Naive B cell (primary cell): ENCODE measurements at regions not wholly inside any gene's neighbourhood (a gene's known extent, or its start where the extent isn't known, plus 50 kb on each side); places are given as distances from the start of the nearest gene placed in this dataset.
"Not testable (repeated sequence)": the region's sequence is repeated elsewhere in the genome, so short reads cannot be mapped to it uniquely, and the experiment has no call there.

Source experiments
- ATAC-seq, 2 donors: fragments of 150-1000 bp; cut with Tn5 transposase; 2 replicates each; pipeline ENCODE4 v1.10.0; 2021; ENCODE audit warnings: low read depth in 2 of 2, mild to moderate bottlenecking in 2 of 2, moderate library complexity in 2 of 2
- DNase-seq: peaks from one replicate; pipeline ENCODE4 v3.0.0; 2022
- H3K27ac Mint-ChIP-seq, 6 donors: one replicate each; pipeline ENCODE4 v1.8.0; 2020 to 2022; ENCODE audit warnings: mild to moderate bottlenecking in 6 of 6, mixed read lengths in 6 of 6, moderate library complexity in 5 of 6, inconsistent platforms in 2 of 6
- H3K27me3 Mint-ChIP-seq, 3 donors: one replicate each; pipeline ENCODE4 v1.8.0; 2021 to 2022; ENCODE audit warnings: mixed read lengths in 3 of 3, mild to moderate bottlenecking in 1 of 3
- H3K36me3 Mint-ChIP-seq, 2 donors: one replicate each; pipeline ENCODE4 v1.8.0; 2020 to 2022; ENCODE audit warnings: mixed read lengths in 2 of 2, inconsistent platforms in 1 of 2, mild to moderate bottlenecking in 1 of 2
- H3K4me1 Mint-ChIP-seq, 3 donors: one replicate each; pipeline ENCODE4 v1.8.0; 2020 to 2022; ENCODE audit warnings: mixed read lengths in 3 of 3, inconsistent platforms in 1 of 3, mild to moderate bottlenecking in 1 of 3, moderate library complexity in 1 of 3
- H3K4me3 Mint-ChIP-seq, 8 donors: one replicate each; pipeline ENCODE4 v1.8.0; 2020 to 2022; ENCODE audit warnings: mild to moderate bottlenecking in 8 of 8, mixed read lengths in 8 of 8, moderate library complexity in 8 of 8, inconsistent platforms in 2 of 8
- H3K9me3 Mint-ChIP-seq, 7 donors: one replicate each; pipeline ENCODE4 v1.8.0; 2020 to 2022; ENCODE audit warnings: mixed read lengths in 7 of 7, mild to moderate bottlenecking in 5 of 7, inconsistent platforms in 2 of 7, moderate library complexity in 1 of 7

- H3K4me3 Mint-ChIP-seq: no peak overlapping the region
- H3K27ac Mint-ChIP-seq: peak overlapping the region in 1 of 6 donors; percentile 13
- no peaks in the 10 kb centered on the region for H3K9me3 Mint-ChIP-seq
- H3K36me3 Mint-ChIP-seq: no peaks in the 10 kb centered on the region
- DNase-seq: no peak
- no peaks in the 10 kb centered on the region for H3K4me1 Mint-ChIP-seq
- ATAC-seq: no peak
- H3K27me3 Mint-ChIP-seq: peaks cover 6 to 10% (median 10%) of the 10 kb centered on the region in 3 donors
Observed at GRCh38 chr6:113364766-113365165, 492.4 kb upstream of the MARCKS start.

- Mint-ChIP-seq H3K36me3 (no peaks in the 10 kb centered on the region), H3K9me3 (no peaks in the 10 kb centered on the region), H3K4me1 (no peaks in the 10 kb centered on the region), H3K27ac (no peak overlapping the region), H3K27me3 (peaks cover 6 to 10% (median 10%) of the 10 kb centered on the region in 3 donors), H3K4me3 (no peak overlapping the region)
- ATAC-seq: no peak
- no peak for DNase-seq
Observed at GRCh38 chr6:113365191-113365590, 492.0 kb upstream of the MARCKS start.

GRCh38 chr6:113366505-113366904 is 490.6 kb upstream of the MARCKS start:
- peaks cover 6 to 10% (median 10%) of the 10 kb centered on the region in 3 donors for H3K27me3 Mint-ChIP-seq
- no peaks in the 10 kb centered on the region for H3K4me1 Mint-ChIP-seq
- no peaks in the 10 kb centered on the region for H3K36me3 Mint-ChIP-seq
- ATAC-seq (no peak), DNase-seq (no peak)
- H3K27ac Mint-ChIP-seq: no peak overlapping the region
- no peaks in the 10 kb centered on the region for H3K9me3 Mint-ChIP-seq
- no peak overlapping the region for H3K4me3 Mint-ChIP-seq

GRCh38 chr6:113370508-113371502 is 486.3 kb upstream of the MARCKS start:
- Mint-ChIP-seq H3K36me3 (no peaks in the 10 kb centered on the region), H3K4me1 (no peaks in the 10 kb centered on the region), H3K27ac (no peak overlapping the region), H3K27me3 (peaks cover 20 to 24% (median 22%) of the 10 kb centered on the region in 3 donors), H3K9me3 (no peaks in the 10 kb centered on the region), H3K4me3 (no peak overlapping the region)
- DNase-seq (no peak), ATAC-seq (no peak)

GRCh38 chr6:113375466-113375865 is 481.7 kb upstream of the MARCKS start:
- not testable (repeated sequence) for H3K4me1 Mint-ChIP-seq, H3K27ac Mint-ChIP-seq, DNase-seq, H3K36me3 Mint-ChIP-seq, H3K4me3 Mint-ChIP-seq, H3K9me3 Mint-ChIP-seq, ATAC-seq
- peaks cover 24 to 42% (median 40%) of the 10 kb centered on the region in 3 donors for H3K27me3 Mint-ChIP-seq

- H3K27me3 Mint-ChIP-seq: peaks cover 31 to 47% (median 42%) of the 10 kb centered on the region in 3 donors
- ATAC-seq (no peak), DNase-seq (no peak)
- H3K9me3 Mint-ChIP-seq: peaks cover 0 to 2% (median 0%) of the 10 kb centered on the region in 7 donors
- no peak overlapping the region for H3K27ac Mint-ChIP-seq
- H3K4me1 Mint-ChIP-seq: no peaks in the 10 kb centered on the region
- no peak overlapping the region for H3K4me3 Mint-ChIP-seq
- H3K36me3 Mint-ChIP-seq: no peaks in the 10 kb centered on the region
Observed at GRCh38 chr6:113375950-113376846, 480.9 kb upstream of the MARCKS start.

- peaks cover 32 to 47% (median 42%) of the 10 kb centered on the region in 3 donors for H3K27me3 Mint-ChIP-seq
- no peak overlapping the region for H3K27ac Mint-ChIP-seq
- ATAC-seq (no peak), DNase-seq (no peak)
- H3K9me3 Mint-ChIP-seq: peaks cover 0 to 2% (median 0%) of the 10 kb centered on the region in 7 donors
- H3K4me3 Mint-ChIP-seq: no peak overlapping the region
- H3K4me1 Mint-ChIP-seq: peaks cover 0 to 1% (median under 1%) of the 10 kb centered on the region in 3 donors
- no peaks in the 10 kb centered on the region for H3K36me3 Mint-ChIP-seq
Observed at GRCh38 chr6:113376847-113377165, 480.3 kb upstream of the MARCKS start.

- Mint-ChIP-seq H3K4me1 (peaks cover 4 to 7% (median 6%) of the 10 kb centered on the region in 3 donors), H3K27me3 (peaks cover 38 to 47% (median 42%) of the 10 kb centered on the region in 3 donors), H3K36me3 (no peaks in the 10 kb centered on the region), H3K4me3 (no peak overlapping the region), H3K27ac (no peak overlapping the region), H3K9me3 (peaks cover 0 to 2% (median 0%) of the 10 kb centered on the region in 7 donors)
- no peak for ATAC-seq
- DNase-seq: no peak
Observed at GRCh38 chr6:113377362-113377942, 479.7 kb upstream of the MARCKS start.

GRCh38 chr6:113380591-113380990 is 476.6 kb upstream of the MARCKS start:
- H3K27me3 Mint-ChIP-seq: peaks cover 25 to 41% (median 39%) of the 10 kb centered on the region in 3 donors
- DNase-seq (no peak), ATAC-seq (no peak)
- H3K36me3 Mint-ChIP-seq: no peaks in the 10 kb centered on the region
- H3K4me3 Mint-ChIP-seq: no peak overlapping the region
- peaks cover 0 to 2% (median 0%) of the 10 kb centered on the region in 7 donors for H3K9me3 Mint-ChIP-seq
- no peak overlapping the region for H3K27ac Mint-ChIP-seq
- peaks cover 4 to 7% (median 6%) of the 10 kb centered on the region in 3 donors for H3K4me1 Mint-ChIP-seq

GRCh38 chr6:113381232-113381631 is 475.9 kb upstream of the MARCKS start:
- Mint-ChIP-seq H3K36me3 (no peaks in the 10 kb centered on the region), H3K9me3 (no peaks in the 10 kb centered on the region), H3K4me3 (no peak overlapping the region), H3K4me1 (peaks cover 4 to 7% (median 6%) of the 10 kb centered on the region in 3 donors), H3K27me3 (peaks cover 25 to 35% (median 32%) of the 10 kb centered on the region in 3 donors), H3K27ac (no peak overlapping the region)
- ATAC-seq: no peak
- DNase-seq: no peak

GRCh38 chr6:113381959-113382358 is 475.2 kb upstream of the MARCKS start:
- Mint-ChIP-seq H3K9me3 (no peaks in the 10 kb centered on the region), H3K27ac (no peak overlapping the region), H3K27me3 (peaks cover 25 to 35% (median 25%) of the 10 kb centered on the region in 3 donors), H3K36me3 (no peaks in the 10 kb centered on the region), H3K4me3 (no peak overlapping the region), H3K4me1 (peaks cover 4 to 7% (median 6%) of the 10 kb centered on the region in 3 donors)
- peak; percentile 100 for ATAC-seq
- peak; percentile 23 for DNase-seq

- Mint-ChIP-seq H3K36me3 (no peaks in the 10 kb centered on the region), H3K27me3 (peaks cover 15 to 29% (median 28%) of the 10 kb centered on the region in 3 donors), H3K4me1 (peaks cover 4 to 7% (median 6%) of the 10 kb centered on the region in 3 donors), H3K4me3 (no peak overlapping the region), H3K9me3 (no peaks in the 10 kb centered on the region), H3K27ac (no peak overlapping the region)
- ATAC-seq: no peak
- DNase-seq: no peak
Observed at GRCh38 chr6:113383701-113384100, 473.4 kb upstream of the MARCKS start.

- Mint-ChIP-seq H3K27me3 (peaks cover 22 to 28% (median 25%) of the 10 kb centered on the region in 3 donors), H3K4me3 (no peak overlapping the region), H3K4me1 (peaks cover 4 to 7% (median 6%) of the 10 kb centered on the region in 3 donors)
Observed at GRCh38 chr6:113385020-113385431, 472.1 kb upstream of the MARCKS start.

More at GRCh38 chr6:113385020-113385431, 472.1 kb upstream of the MARCKS start:
- Mint-ChIP-seq H3K27ac (no peak overlapping the region), H3K36me3 (no peaks in the 10 kb centered on the region), H3K9me3 (no peaks in the 10 kb centered on the region)
- DNase-seq (no peak), ATAC-seq (no peak)
